Trophoblast cell (in vitro differentiated cells and primary cell): ENCODE measurements at regions not wholly inside any gene's neighbourhood (a gene's known extent, or its start where the extent isn't known, plus 50 kb on each side); places are given as distances from the start of the nearest gene placed in this dataset.

Source experiments
- DNase-seq, 2 donors: peaks; one replicate each; pipeline ENCODE4 v3.0.0-alpha.2; 2016
- H2AFZ ChIP-seq: 2 replicates; pipeline ENCODE4 v1.6.1; 2013; ENCODE audit warnings: low read length, moderate library complexity, mild to moderate bottlenecking; ENCODE audit not compliant: insufficient read depth, poor library complexity
- H2AK5ac ChIP-seq: 2 replicates; pipeline ENCODE4 v1.6.1; 2013; ENCODE audit warnings: mild to moderate bottlenecking, low read length
- H2BK120ac ChIP-seq: 2 replicates; pipeline ENCODE4 v1.6.1; 2013; ENCODE audit warnings: low read length, mild to moderate bottlenecking, moderate library complexity; ENCODE audit not compliant: insufficient read depth, poor library complexity
- H2BK12ac ChIP-seq: 2 replicates; pipeline ENCODE4 v1.6.1; 2013; ENCODE audit warnings: mild to moderate bottlenecking, low read length, moderate library complexity
- H2BK5ac ChIP-seq: 2 replicates; pipeline ENCODE4 v1.6.1; 2013; ENCODE audit warnings: low read length, low read depth, moderate library complexity, mild to moderate bottlenecking; ENCODE audit not compliant: poor library complexity
- H3K14ac ChIP-seq: 2 replicates; pipeline ENCODE4 v1.6.1; 2013; ENCODE audit warnings: mild to moderate bottlenecking, low read length
- H3K18ac ChIP-seq: 2 replicates; pipeline ENCODE4 v1.6.1; 2013; ENCODE audit warnings: mild to moderate bottlenecking, low read length
- H3K23ac ChIP-seq: 2 replicates; pipeline ENCODE4 v1.6.1; 2013; ENCODE audit warnings: low read length
- H3K27ac ChIP-seq: 2 replicates; pipeline ENCODE4 v1.5.1; 2013; ENCODE audit warnings: low read depth, mild to moderate bottlenecking, inconsistent platforms, low read length, moderate library complexity
- H3K27me3 ChIP-seq: 2 replicates; pipeline ENCODE4 v1.6.1; 2013; ENCODE audit warnings: inconsistent platforms, mild to moderate bottlenecking, low read length, moderate library complexity; ENCODE audit not compliant: insufficient read depth
- H3K36me3 ChIP-seq, 2 experiments: 1 replicate in 1 of 2; 2 replicates in 1 of 2; pipeline ENCODE4 v1.6.1; 2013; ENCODE audit warnings: low read length in 2 of 2, mild to moderate bottlenecking in 2 of 2, moderate library complexity in 1 of 2; ENCODE audit not compliant: insufficient read depth in 2 of 2, control insufficient read depth in 1 of 2
- H3K4ac ChIP-seq: 2 replicates; pipeline ENCODE4 v1.6.1; 2013; ENCODE audit warnings: low read depth, mild to moderate bottlenecking, low read length, moderate library complexity
- H3K4me1 ChIP-seq, 2 experiments: 1 replicate in 1 of 2; 2 replicates in 1 of 2; pipeline ENCODE4 v1.6.1; 2013; ENCODE audit warnings: low read length in 2 of 2, mild to moderate bottlenecking in 2 of 2, moderate library complexity in 1 of 2; ENCODE audit not compliant: insufficient read depth in 2 of 2, control insufficient read depth in 1 of 2
- H3K4me2 ChIP-seq: 2 replicates; pipeline ENCODE4 v1.6.1; 2013; ENCODE audit warnings: inconsistent platforms, mild to moderate bottlenecking, low read length, moderate library complexity
- H3K4me3 ChIP-seq: 2 replicates; pipeline ENCODE4 v1.5.1; 2013; ENCODE audit warnings: mild to moderate bottlenecking, low read depth, low read length, inconsistent platforms
- H3K79me1 ChIP-seq: one replicate; pipeline ENCODE4 v1.6.1; 2013; ENCODE audit warnings: low read length
- H3K79me2 ChIP-seq: 2 replicates; pipeline ENCODE4 v1.6.1; 2013; ENCODE audit warnings: low read length, mild to moderate bottlenecking; ENCODE audit not compliant: control insufficient read depth, insufficient read depth, poor library complexity
- H3K9ac ChIP-seq: 2 replicates; pipeline ENCODE4 v1.6.1; 2013; ENCODE audit warnings: mild to moderate bottlenecking, low read length
- H3K9me3 ChIP-seq: 2 replicates; pipeline ENCODE4 v1.6.1; 2013; ENCODE audit warnings: low read depth, mild to moderate bottlenecking, control low read depth, inconsistent platforms, low read length; ENCODE audit not compliant: insufficient read depth
- H4K12ac ChIP-seq: 2 replicates; pipeline ENCODE4 v1.6.1; 2013; ENCODE audit warnings: low read depth, mild to moderate bottlenecking, low read length, moderate library complexity
- H4K8ac ChIP-seq: 2 replicates; pipeline ENCODE4 v1.6.1; 2013; ENCODE audit warnings: low read depth, mild to moderate bottlenecking, low read length, moderate library complexity
- H4K91ac ChIP-seq: one replicate; pipeline ENCODE4 v1.6.1; 2013; ENCODE audit warnings: low read depth, mild to moderate bottlenecking, low read length, moderate library complexity
- WGBS: extraction: QIAGEN DNeasy Blood & Tissue Kit; methylation state at CpG from one replicate; pipeline ENCODE4 v1.1.7; 2013; ENCODE audit warnings: missing lambda C conversion rate; ENCODE audit not compliant: insufficient read length, insufficient coverage; ENCODE audit errors: extremely low coverage; 5-methylcytosine and 5-hydroxymethylcytosine counted together

GRCh38 chr4:100576570-100576969 lies 58.7 kb upstream of the EMCN start:
- no peak overlapping the region for H4K91ac ChIP-seq
- H3K4ac ChIP-seq, result no peak overlapping the region
- H2BK12ac ChIP-seq, result no peak overlapping the region
- DNase-seq, result no peak
- H3K9ac ChIP-seq, result no peak overlapping the region
- H2BK5ac ChIP-seq, result no peak overlapping the region
- no CpG with 5 or more reads among the region's 3 CpGs for WGBS
- no peaks in the 10 kb centered on the region for H3K79me1 ChIP-seq
- no peak overlapping the region for H2AFZ ChIP-seq
- no peak overlapping the region for H3K18ac ChIP-seq
- H3K27ac ChIP-seq, result no peak overlapping the region
- no peaks in the 10 kb centered on the region for H3K4me1 ChIP-seq
- H3K27me3 ChIP-seq, result no peaks in the 10 kb centered on the region
- H3K4me3 ChIP-seq, result no peak overlapping the region
- H3K14ac ChIP-seq, result no peak overlapping the region
- no peak overlapping the region for H2AK5ac ChIP-seq
- H3K4me2 ChIP-seq, result no peak overlapping the region
- no peak overlapping the region for H4K12ac ChIP-seq
- no peaks in the 10 kb centered on the region for H3K36me3 ChIP-seq
- no peak overlapping the region for H3K23ac ChIP-seq
- H2BK120ac ChIP-seq, result no peak overlapping the region
- no peaks in the 10 kb centered on the region for H3K9me3 ChIP-seq
- no peaks in the 10 kb centered on the region for H3K79me2 ChIP-seq
- H4K8ac ChIP-seq, result no peak overlapping the region

GRCh38 chr4:100574607-100575006 lies 56.8 kb upstream of the EMCN start:
- no CpG with 5 or more reads among the region's 2 CpGs for WGBS
- DNase-seq, result no peak
- no peaks in the 10 kb centered on the region for H3K79me2 ChIP-seq
- H3K79me1 ChIP-seq, result no peaks in the 10 kb centered on the region
- H3K23ac ChIP-seq, result no peak overlapping the region
- H3K27ac ChIP-seq, result no peak overlapping the region
- no peak overlapping the region for H4K12ac ChIP-seq
- H2BK120ac ChIP-seq, result no peak overlapping the region
- no peaks in the 10 kb centered on the region for H3K4me1 ChIP-seq
- H2BK5ac ChIP-seq, result no peak overlapping the region
- no peaks in the 10 kb centered on the region for H3K27me3 ChIP-seq
- no peak overlapping the region for H4K8ac ChIP-seq
- no peak overlapping the region for H2AFZ ChIP-seq
- H3K4me2 ChIP-seq, result no peak overlapping the region
- no peak overlapping the region for H3K4ac ChIP-seq
- H3K18ac ChIP-seq, result no peak overlapping the region
- no peaks in the 10 kb centered on the region for H3K9me3 ChIP-seq
- H3K9ac ChIP-seq, result no peak overlapping the region
- H3K14ac ChIP-seq, result no peak overlapping the region
- no peak overlapping the region for H2AK5ac ChIP-seq
- H3K36me3 ChIP-seq, result no peaks in the 10 kb centered on the region
- no peak overlapping the region for H2BK12ac ChIP-seq
- no peak overlapping the region for H4K91ac ChIP-seq
- no peak overlapping the region for H3K4me3 ChIP-seq

- Histone ChIP-seq H3K4me1 (no peaks in the 10 kb centered on the region), H3K4me3 (no peak overlapping the region), H3K4ac (no peak overlapping the region), H2BK5ac (no peak overlapping the region), H3K18ac (no peak overlapping the region), H2AFZ (no peak overlapping the region), H4K12ac (no peak overlapping the region), H2BK120ac (no peak overlapping the region), H2AK5ac (no peak overlapping the region), H2BK12ac (no peak overlapping the region), H3K27me3 (no peaks in the 10 kb centered on the region), H3K79me2 (no peaks in the 10 kb centered on the region), H3K36me3 (no peaks in the 10 kb centered on the region), H4K91ac (no peak overlapping the region), H3K14ac (no peak overlapping the region), H3K23ac (no peak overlapping the region), H3K9me3 (no peaks in the 10 kb centered on the region), H3K79me1 (no peaks in the 10 kb centered on the region), H4K8ac (no peak overlapping the region), H3K27ac (no peak overlapping the region), H3K4me2 (no peak overlapping the region), H3K9ac (no peak overlapping the region)
- DNase-seq, result no peak
- WGBS, result no CpG with 5 or more reads among the region's 2 CpGs
These were observed 51.4 kb upstream of the EMCN start for GRCh38 chr4:100569196-100569595.
